ENCODE measurements at regions not wholly inside any gene's neighbourhood (a gene's known extent, or its start where the extent isn't known, plus 50 kb on each side); places are given as distances from the start of the nearest gene placed in this dataset.

DNA sequence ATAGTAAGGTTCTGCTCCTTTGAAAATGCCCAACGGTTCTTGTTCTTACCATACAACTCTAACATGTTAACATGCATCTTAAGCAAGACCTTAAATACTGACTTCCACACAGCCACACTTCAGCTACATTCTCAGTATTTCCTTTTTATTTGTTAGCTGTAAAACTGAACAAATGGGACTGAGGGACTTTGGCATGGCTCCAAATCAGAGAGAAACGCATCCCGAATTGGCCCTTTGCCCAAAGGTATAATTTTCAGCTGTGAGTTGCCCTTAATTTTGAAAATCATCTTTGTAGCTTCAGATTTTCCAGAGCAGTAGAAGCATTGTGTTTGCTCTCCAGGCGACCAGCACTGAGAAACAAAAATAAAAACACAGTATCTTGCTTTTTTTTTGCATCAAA lies 56.4 kb downstream of the NEUROD6 start:
- Histone ChIP-seq H3K4me3 (no peak overlapping the region), H3K4me1 (no peaks in the 10 kb centered on the region), H3K36me3 (no peaks in the 10 kb centered on the region), H3K27me3 (no peaks in the 10 kb centered on the region), H3K27ac (no peak overlapping the region), H3K9me3 (no peaks in the 10 kb centered on the region)
- 33 to 46% methylated on average over 4 of the region's 4 CpGs for WGBS, 2 donors (ENCODE audit: low coverage in 1 of 2)
- TF ChIP-seq, protein P1, sequence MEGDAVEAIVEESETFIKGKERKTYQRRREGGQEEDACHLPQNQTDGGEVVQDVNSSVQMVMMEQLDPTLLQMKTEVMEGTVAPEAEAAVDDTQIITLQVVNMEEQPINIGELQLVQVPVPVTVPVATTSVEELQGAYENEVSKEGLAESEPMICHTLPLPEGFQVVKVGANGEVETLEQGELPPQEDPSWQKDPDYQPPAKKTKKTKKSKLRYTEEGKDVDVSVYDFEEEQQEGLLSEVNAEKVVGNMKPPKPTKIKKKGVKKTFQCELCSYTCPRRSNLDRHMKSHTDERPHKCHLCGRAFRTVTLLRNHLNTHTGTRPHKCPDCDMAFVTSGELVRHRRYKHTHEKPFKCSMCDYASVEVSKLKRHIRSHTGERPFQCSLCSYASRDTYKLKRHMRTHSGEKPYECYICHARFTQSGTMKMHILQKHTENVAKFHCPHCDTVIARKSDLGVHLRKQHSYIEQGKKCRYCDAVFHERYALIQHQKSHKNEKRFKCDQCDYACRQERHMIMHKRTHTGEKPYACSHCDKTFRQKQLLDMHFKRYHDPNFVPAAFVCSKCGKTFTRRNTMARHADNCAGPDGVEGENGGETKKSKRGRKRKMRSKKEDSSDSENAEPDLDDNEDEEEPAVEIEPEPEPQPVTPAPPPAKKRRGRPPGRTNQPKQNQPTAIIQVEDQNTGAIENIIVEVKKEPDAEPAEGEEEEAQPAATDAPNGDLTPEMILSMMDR (IDR thresholded peaks at IDR 0.05), result no peak
- TF ChIP-seq EP300 (IDR thresholded peaks at IDR 0.05), result no peak
- no peak for TF ChIP-seq POLR2AphosphoS5 (IDR thresholded peaks at IDR 0.05)
- no peak for TF ChIP-seq POLR2A (IDR thresholded peaks at IDR 0.05)
- ATAC-seq, result no peak

DNA sequence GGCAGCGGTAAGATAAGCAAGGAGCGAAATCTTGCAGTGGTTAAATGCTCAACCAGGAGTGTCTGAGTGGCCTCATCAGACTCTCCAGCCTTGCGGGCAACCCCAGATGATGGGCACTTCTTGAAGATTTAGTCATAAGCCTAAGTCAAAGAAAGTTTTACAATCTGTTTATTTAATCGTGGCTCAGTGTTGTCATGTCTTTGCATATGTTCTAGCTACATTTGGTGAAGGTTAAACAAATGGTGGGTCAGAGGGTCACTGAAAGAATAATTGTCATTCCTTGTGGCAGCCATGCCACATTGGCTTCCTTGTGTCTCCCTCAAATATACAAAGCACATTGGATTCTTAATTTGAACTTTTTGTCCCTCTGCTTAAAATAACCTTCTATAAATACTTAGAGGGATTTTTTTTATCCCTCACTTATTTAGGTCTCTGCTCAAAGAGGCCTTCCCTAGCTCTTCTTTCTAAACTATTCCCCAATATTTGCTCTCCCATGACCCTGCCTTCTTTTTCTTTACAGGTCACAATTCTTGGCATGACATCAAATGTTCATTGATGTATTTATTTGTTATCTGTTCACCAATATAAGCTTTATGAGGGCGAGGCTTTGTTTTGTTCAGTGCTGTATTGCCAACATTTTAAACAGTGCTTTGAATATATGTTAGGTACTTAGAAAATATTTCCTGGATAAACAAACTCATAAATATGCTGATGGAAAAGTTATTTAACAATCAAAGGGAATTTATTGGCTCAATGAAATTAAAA lies 68.7 kb downstream of the NEUROD6 start:
- no peak for ATAC-seq
- Histone ChIP-seq H3K4me3 (no peak overlapping the region), H3K27ac (no peak overlapping the region), H3K4me1 (no peaks in the 10 kb centered on the region), H3K27me3 (peaks cover 5% of the 10 kb centered on the region), H3K36me3 (no peaks in the 10 kb centered on the region), H3K9me3 (no peaks in the 10 kb centered on the region)
- 51 to 55% methylated on average over 5 of the region's 5 CpGs for WGBS, 2 donors (ENCODE audit: low coverage in 1 of 2)
- TF ChIP-seq POLR2AphosphoS5 (IDR thresholded peaks at IDR 0.05) (no peak), EP300 (IDR thresholded peaks at IDR 0.05) (no peak), POLR2A (IDR thresholded peaks at IDR 0.05) (no peak)
- TF ChIP-seq, protein P1 (IDR thresholded peaks at IDR 0.05), result no peak

DNA sequence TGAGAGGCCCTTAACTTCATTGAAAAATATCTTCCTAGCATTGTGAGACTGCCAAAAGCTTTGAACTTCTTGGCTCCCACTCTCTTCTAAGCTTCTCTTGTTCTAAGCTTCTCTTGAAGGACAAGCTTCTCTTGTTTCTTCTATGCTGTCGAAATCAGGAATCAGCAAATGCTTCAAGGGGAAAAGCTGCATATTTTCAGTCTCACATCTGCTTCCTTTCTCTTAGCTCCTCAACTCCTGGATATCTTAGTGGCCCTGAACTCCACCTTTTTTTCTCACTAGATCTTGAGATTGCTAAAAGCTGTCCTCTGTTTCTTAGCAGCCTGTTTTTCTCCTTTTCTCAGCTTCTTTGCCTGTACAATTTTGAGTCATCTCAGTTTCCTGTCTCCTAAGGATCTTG lies 73.0 kb downstream of the NEUROD6 start:
- Histone ChIP-seq H3K4me1 (no peaks in the 10 kb centered on the region), H3K27me3 (no peaks in the 10 kb centered on the region), H3K36me3 (no peaks in the 10 kb centered on the region), H3K27ac (no peak overlapping the region), H3K4me3 (no peak overlapping the region), H3K9me3 (no peaks in the 10 kb centered on the region)
- ATAC-seq, result no peak
- WGBS, 2 donors (ENCODE audit: low coverage in 1 of 2), result 20 to 47% methylated on average over 1 of the region's 1 CpG
- TF ChIP-seq POLR2A (IDR thresholded peaks at IDR 0.05) (no peak), POLR2AphosphoS5 (IDR thresholded peaks at IDR 0.05) (no peak), EP300 (IDR thresholded peaks at IDR 0.05) (no peak)
- TF ChIP-seq, protein P1 (IDR thresholded peaks at IDR 0.05), result no peak

DNA sequence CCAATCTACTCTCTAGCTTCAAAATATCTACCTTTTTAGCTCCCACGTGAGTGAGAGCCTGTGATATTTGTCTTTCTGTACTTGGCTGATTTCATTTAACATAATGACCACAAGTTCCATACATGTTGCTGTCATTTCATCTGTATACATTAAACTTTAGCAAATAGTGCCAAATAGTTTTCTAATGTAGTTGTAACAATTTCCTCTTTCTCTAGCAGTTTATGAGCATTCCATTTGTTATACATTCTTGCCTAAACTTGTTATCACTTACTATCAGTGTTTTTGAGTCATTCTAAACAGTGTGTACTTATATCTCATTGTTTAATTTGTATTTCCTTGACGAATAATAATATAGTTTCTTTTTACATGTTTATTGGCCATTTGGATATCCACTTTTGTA lies 77.2 kb downstream of the NEUROD6 start:
- Histone ChIP-seq H3K9me3 (no peaks in the 10 kb centered on the region), H3K36me3 (no peaks in the 10 kb centered on the region), H3K4me1 (no peaks in the 10 kb centered on the region), H3K4me3 (no peak overlapping the region), H3K27me3 (no peaks in the 10 kb centered on the region), H3K27ac (no peak overlapping the region)
- 32 to 35% methylated on average over 2 of the region's 2 CpGs for WGBS, 2 donors (ENCODE audit: low coverage in 1 of 2)
- TF ChIP-seq POLR2A (IDR thresholded peaks at IDR 0.05), result no peak
- TF ChIP-seq, protein P1 (IDR thresholded peaks at IDR 0.05), result no peak
- ATAC-seq, result no peak

DNA sequence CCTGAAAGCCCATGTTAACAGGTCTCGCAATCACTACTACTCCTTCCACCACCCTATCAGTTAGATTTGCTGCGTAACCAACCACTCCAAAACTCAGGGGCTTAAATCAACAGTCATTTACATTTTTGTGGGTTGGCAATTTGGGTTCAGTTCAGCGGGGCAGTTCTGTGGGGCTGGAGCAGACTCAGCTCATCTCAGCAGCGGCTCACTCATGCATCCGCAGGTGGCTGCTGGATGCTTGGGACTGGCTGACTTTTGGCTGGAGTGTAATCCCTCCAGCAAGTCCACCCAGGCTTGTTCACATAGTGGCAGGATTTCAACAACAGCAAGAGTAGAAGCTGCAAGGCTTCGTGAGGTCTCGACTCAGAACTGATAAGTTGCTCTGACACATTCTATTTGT lies 79.2 kb downstream of the NEUROD6 start:
- TF ChIP-seq, protein P1 (IDR thresholded peaks at IDR 0.05), result no peak
- TF ChIP-seq EP300 (IDR thresholded peaks at IDR 0.05) (no peak), POLR2AphosphoS5 (IDR thresholded peaks at IDR 0.05) (no peak), POLR2A (IDR thresholded peaks at IDR 0.05) (no peak)
- 38 to 71% methylated on average over 5 to 7 of the region's 7 CpGs for WGBS, 2 donors (ENCODE audit: low coverage in 1 of 2)
- Histone ChIP-seq H3K9me3 (no peaks in the 10 kb centered on the region), H3K4me3 (no peak overlapping the region), H3K4me1 (no peaks in the 10 kb centered on the region), H3K27ac (no peak overlapping the region), H3K36me3 (no peaks in the 10 kb centered on the region), H3K27me3 (no peaks in the 10 kb centered on the region)
- no peak for ATAC-seq
